ENCODE measurements at regions not wholly inside any gene's neighbourhood (a gene's known extent, or its start where the extent isn't known, plus 50 kb on each side); places are given as distances from the start of the nearest gene placed in this dataset.

DNA sequence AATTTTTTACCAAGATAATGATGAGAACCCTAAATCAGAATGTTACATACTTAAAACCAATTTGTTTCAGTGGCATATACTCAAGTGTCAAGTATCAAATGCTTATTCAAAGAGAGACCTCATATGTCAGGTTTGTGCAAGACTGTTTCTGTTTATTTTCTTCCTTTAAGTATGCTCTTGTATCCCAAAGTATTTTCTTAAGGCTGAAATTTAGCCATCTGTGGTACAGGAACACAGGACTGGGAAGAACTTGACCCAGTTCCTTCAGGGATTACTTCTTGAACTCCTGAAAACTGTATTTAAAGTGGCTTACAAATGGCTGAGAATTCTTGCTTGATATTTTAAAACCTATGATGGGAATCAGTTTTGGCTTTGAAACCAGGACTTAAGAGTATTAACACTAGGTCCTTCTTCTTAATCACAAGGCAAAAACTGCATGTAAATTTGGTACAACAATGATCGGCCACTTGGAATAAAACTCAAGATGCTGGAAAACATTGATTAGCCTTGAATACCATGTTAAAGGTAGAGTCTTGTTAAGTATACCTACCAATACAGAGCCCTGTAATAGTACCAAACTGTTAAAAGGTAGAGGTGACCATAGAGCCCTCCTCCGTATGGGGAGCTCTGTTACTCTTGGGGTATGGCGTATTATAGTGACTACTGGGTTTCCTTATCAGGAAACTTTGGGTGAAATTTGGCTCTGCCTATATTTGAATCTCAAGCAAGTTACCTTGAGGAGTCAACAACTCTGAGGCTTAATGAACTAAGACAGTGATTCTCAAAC, 95.9 kb downstream of the BLID start:
- TF ChIP-seq TP53 (CRISPR knock-in tag; IDR thresholded peaks at IDR 0.05), result no peak
- TF ChIP-seq, protein P1, sequence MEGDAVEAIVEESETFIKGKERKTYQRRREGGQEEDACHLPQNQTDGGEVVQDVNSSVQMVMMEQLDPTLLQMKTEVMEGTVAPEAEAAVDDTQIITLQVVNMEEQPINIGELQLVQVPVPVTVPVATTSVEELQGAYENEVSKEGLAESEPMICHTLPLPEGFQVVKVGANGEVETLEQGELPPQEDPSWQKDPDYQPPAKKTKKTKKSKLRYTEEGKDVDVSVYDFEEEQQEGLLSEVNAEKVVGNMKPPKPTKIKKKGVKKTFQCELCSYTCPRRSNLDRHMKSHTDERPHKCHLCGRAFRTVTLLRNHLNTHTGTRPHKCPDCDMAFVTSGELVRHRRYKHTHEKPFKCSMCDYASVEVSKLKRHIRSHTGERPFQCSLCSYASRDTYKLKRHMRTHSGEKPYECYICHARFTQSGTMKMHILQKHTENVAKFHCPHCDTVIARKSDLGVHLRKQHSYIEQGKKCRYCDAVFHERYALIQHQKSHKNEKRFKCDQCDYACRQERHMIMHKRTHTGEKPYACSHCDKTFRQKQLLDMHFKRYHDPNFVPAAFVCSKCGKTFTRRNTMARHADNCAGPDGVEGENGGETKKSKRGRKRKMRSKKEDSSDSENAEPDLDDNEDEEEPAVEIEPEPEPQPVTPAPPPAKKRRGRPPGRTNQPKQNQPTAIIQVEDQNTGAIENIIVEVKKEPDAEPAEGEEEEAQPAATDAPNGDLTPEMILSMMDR (IDR thresholded peaks at IDR 0.05), result no peak
- no peak for TF ChIP-seq FOXP1 (CRISPR knock-in tag; IDR thresholded peaks at IDR 0.05; ENCODE audit: borderline replicate concordance)
- no peak for TF ChIP-seq USF2 (CRISPR knock-in tag; IDR thresholded peaks at IDR 0.05)
